ENCODE measurements at regions not wholly inside any gene's neighbourhood (a gene's known extent, or its start where the extent isn't known, plus 50 kb on each side); places are given as distances from the start of the nearest gene placed in this dataset.

DNA sequence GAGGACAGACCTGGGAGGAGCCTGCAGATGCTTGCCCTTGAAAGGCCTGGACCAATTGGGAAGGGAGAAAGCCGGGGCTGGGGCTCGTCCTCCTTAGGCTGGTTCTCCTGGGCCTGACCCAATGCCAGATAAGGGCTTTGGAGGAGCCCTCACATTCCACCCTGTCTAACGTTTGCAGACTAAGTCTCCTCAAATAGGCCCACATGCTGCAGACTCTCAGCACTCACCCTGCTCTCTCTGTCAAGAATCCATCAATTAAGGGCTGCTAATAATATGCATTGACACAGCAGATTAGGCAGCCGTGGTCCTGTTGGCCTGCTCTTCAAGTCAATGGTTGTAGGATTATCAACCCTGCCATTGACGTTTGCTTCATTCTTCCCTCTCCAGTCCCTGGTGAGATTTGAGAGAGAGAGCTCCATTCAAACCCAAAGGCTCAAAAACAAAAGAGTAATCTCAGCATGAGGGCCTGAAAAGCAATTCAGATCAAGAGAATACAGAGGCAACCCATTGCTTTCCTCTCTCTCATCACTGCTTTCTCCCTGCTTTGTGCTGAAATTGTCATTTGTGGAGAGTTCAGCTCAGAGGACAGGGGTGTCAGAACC, 167.6 kb downstream of the INSIG2 start:
- DNase-seq = no peak

DNA sequence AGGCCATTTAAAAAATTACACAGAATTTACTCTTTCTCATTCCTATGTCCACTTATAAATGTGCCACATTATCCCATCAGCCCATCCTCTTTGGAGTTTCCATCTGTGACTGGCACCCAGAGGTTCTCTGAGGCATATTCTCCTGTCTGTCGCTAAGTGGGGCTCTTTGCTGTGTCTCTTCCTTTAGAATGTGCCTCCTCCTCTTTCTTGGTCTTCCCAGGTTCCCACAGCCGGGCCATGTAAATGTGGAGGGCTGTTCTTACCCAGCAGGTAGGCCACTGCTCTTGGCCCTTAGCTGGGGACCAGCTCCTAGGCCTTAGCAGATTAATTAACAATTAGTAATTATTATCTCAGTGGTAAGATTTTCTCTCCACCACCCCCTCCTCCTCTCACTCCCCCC, 167.0 kb downstream of the INSIG2 start:
- no peak for DNase-seq

DNA sequence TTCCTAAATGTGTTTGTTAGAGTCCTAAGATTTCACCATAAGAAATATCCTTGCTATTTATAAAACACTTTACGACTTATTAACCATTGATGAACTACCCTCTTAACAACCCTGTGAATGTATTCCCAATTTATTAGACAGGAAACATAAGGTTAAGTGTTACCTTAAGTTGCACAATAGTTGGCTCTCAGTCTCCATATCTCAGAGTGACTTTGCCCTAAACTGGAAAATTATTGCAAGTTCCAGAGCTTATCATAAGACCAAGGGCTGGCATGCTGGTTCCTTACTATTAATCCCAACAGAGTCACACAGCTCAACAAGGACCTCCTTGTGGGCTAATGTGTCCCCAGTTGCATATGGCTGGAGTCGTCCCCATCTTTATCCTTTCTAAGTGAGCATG, 165.8 kb downstream of the INSIG2 start:
- DNase-seq = no peak

DNA sequence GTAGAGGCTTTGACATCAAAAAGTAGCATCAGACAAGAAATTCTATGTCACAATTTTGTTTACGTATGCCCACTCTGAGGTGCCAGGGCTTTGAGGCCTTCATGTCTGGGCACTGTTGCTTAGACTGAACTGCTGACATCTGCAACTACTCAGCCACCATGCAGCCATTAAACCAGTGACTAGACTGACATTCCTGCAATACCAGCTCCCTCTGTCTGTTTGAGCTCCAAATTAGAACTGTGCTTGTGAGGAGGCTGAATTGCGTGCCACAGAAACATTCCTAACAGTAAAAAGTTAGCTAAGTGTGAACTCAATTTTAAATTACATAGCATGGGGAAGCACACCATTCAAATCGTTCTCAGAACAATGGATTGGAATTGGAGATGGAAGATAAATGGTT, 163.2 kb downstream of the INSIG2 start:
- DNase-seq = no peak

DNA sequence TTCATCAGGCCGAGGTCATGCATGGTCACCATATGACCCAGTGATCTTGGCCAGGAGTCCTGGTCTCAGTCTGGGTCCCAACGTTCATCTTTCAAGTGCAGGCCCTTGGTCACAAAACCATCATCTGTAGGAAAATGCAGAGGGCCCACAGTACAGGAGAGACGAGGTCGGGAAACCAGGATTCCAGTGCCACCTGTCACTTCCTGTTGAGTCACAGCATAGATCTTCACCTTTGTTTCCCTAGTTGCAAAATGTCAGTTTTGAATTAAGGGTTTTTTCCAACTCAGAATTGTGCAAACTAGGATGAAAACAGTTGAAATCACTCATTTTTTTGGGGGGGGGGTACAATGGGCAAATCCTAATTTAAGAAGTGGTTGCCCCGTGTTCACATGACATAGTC, 162.2 kb downstream of the INSIG2 start:
- DNase-seq = no peak

DNA sequence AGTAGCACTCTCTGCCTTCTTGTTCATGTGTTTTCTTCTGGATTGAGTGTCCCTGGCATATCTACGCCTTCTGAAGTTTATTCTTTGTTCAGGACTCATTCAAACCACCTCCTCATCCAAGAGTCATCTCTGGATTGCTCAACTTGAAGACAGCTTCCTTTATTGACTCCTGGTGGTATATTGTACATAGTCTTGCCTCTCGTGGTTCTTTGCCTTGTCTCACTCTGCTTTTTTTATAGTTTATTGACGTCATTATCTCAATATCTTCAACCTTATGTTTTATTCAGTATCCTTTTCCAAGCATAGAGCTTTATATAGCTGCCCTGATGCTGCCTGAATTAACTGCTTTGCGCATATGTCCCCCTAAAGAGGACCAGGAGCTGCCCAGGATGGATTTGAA, 161.7 kb downstream of the INSIG2 start:
- DNase-seq = no peak

DNA sequence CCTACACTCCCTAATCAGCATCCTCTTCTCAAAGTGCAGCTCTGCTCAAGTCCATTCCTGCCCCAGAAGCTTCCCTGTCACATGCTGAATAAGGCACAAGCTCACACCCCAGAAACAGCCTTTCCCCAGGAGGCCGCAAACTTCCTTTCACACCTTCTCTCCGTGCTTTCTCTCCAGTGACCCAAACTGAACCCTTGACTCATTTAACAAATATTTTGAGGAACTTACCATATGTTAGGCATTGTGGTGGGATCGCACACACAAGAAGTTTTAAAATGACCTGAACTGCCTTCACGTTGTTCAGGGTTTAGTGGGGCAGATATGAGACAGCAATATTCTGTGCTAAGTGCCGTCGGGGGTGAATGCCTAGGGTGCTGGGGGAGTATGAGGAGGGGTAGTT, 161.3 kb downstream of the INSIG2 start:
- DNase-seq = no peak

DNA sequence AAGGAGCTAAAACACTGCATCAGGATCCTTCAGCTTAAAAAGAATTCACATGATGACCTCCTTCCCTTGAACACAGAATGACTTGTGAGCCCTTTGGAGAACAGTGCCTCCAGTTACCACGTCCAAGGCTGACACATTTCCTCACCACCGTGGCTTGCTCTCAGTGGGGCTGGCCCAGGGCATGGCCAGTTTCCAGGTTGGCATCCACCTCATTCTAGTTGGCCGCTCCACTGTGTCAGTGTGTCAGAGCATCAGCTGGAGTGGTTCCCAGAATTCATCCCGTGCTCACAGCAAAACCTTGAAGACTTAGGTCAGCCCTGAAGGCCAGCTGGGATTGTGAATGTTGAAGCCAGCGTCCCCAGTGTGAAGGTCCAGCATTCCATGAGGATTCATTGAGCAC, 158.5 kb downstream of the INSIG2 start:
- DNase-seq = no peak

DNA sequence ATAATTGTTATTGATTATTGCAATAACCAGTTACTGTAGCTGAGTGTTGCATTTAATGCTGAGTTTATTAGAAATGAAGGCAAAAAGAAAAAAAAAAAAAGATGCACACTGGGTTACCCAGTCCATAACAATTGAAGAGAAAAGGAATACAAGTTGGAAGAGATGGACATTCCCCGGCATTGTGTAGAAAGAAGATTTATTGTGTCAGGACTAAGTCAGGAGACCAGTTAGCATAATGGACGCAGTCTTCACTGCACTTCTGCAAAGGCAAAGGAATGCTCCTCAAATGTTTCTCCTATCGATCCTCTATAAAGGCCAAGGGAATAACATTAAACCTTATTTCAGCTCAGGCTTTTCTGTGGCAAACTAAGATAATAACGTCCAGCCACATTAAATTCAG, 157.8 kb downstream of the INSIG2 start:
- no peak for DNase-seq

DNA sequence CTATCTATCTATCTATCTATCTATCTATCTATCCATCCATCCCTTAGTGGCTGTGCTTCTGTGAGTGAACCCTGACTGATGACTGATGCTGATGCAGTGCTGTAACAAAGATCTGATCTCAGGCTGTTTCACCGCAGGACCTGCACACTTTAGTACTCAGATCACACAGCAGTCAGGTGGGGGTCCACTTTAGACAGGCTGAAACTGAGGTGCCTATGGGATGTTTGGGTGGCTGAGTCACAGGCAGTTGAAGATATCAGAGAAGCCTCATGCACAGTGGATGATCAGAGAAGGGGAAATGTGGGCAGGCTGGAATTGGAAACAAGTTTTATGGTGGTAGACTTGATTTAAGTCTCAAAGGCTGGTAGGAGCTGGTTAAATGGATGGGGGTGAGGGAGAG, 156.4 kb downstream of the INSIG2 start:
- no peak for DNase-seq

DNA sequence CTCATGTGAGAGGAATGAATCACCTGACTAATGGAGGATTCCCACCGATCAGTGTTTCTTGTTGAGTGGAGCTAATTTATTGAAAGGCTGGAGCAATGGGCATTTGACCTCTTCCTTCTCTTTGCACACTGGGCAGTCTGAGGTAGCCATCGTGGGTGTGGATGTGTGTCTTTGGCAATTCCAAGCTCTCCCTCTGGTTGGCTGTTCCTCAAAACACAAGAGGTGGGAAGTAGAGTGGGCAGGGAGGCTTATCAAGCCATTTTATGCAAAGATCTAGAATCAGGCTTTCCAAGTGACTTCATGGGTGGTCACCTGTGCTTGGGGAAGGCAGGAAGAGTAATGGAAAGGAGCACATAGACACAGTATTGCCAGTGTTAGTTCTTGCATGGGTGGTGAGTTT, 154.8 kb downstream of the INSIG2 start:
- DNase-seq = no peak

DNA sequence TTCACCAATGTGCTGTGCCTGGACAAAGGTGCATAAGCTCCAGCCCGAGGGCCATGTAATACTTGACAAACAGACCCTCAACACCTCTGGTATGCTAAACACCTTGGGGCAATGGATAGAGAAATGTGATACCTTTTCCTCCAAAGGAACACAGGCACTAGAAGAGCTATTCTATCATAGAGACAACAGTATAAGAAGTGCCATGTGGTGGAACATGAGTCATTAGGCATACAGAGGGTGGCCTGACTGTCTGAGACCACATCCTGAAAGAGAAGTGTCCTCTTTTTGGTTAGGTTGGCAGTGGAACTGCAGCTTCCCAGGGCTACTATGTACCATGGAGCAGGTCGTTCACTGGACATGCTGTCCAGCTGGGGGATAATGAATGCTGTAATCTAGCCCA, 153.9 kb downstream of the INSIG2 start:
- no peak for DNase-seq

DNA sequence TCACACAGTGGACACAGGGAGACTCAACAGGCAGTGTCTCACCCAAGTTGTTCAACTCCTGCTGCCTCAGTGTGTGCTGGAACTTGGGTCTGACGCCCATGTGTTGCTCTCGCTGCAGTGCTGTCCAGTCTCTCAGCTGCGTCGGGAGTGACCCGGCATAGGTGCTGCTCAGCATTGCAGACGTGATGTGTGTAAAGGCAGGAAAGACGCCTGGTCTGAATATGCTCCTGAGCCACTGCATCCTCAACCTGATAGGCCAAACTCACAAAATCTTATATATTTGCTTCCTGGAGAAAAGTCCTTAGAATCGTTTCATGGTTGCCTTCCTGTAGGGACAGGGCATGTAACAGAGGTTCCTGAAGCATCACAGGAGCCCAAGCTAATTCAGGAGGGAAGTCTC, 152.9 kb downstream of the INSIG2 start:
- DNase-seq = no peak

DNA sequence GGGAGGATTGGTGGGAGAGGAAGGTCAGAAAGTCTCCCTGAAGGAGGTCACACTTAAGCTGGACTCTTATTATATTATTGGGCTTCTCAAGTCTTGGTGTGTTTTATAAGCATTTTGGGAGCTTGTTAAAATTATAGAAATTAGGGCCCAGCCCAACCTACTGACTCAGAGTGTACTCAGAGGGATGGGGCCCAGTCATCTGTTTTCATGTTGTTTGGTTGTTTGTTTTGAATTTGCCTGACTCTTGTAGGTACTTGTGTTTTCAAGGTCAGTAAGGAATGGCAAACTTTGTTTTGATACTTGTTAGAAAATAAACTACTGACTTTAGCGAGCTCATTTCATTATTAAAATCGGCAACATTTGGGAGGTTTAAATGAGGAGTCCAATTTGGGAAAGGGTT, 152.0 kb downstream of the INSIG2 start:
- no peak for DNase-seq

DNA sequence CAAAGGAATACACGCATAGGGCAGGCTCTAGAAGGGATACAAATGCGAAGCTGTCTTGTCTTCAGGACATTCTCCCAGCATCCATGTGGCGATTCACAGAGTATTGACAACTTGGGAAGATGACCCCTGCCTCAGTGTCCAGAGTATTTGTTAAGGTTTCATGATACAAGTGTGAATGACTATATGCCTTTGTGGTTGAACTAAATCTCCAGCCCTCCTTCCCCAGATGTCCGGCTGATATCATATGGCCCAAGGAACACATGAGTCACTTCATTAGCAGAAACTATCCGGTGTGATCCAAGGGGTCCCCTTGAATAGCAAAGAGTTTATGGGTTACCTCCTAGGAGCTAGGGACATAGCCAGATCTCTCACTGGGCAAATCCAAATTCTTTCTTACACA, 151.0 kb downstream of the INSIG2 start:
- no peak for DNase-seq

DNA sequence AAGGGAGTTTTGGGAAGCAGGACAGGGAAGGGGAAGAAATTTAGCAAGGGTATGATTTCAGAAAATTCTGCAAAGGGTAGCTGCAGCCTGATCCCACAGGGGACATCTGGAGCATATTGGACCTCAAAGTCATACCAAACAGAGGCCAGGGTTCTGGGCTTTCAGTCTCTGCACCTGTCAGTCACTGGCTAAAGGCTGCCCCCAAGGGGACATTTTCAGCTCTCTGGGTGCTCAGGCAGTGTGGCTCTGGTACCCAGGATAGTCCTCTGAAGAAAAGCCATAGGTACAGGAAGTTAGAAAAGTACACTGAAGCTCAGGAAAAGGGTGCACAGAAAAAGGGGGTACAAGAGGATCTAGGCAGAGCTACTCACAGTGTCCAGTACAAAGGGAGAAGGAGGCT, 149.2 kb downstream of the INSIG2 start:
- DNase-seq = no peak

DNA sequence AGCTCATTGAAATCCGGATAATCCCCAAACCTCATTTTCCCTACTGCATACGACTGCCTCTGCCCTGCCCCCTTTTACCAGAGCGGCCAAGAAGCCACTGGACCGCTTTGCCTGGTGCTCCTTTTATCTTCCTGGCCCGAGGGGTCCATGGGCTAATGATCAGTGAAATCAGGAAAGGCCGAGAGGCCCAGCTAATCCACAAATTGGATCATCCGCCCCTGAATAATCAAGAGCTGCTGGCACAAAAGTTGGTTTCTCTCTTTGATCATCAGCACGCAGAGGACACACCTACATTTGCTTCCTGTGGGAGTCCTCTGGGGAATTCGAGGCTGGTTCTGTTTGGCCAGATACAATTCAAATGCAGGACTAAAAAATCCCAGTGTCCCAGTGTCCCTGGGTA, 144.5 kb downstream of the INSIG2 start:
- DNase-seq = no peak

DNA sequence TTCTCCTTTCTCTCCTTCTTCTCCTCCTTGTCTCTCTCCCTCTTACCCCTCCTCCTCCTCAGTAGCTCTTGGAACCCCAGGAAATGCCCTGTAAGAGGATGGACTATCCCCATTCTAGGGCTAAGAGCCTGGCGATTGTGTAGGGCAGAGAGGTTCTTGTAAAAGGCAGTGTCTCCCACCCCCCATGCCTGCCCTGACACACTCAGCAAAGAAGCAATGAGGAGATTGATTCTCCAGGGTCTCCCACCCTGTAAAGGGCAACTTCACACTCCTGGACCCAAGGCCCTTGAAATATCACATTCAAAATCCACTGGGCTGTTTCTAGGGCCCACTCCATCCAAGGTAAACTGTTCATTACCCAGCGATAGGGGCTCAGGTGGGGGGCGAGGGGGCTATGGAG, 144.1 kb downstream of the INSIG2 start:
- DNase-seq = no peak

DNA sequence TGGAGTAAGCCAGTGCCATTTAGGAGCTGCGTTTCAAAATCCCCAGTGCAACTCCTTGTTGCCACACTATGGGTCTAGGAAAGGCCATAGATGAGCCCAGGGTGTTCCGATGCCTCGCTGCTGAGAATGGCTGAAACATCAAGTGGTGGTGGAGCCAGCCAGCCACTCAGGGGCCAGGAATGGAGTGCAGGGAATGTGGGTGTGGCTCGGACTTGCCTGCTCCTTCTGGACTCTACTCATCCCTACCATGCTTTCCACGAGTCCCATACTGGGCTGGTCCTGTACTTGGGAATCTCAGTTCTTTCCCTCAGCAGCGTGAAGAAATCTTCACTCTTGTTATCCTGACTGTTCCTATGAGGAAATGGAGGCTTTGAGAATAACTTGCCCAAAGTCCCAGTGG, 143.5 kb downstream of the INSIG2 start:
- no peak for DNase-seq

DNA sequence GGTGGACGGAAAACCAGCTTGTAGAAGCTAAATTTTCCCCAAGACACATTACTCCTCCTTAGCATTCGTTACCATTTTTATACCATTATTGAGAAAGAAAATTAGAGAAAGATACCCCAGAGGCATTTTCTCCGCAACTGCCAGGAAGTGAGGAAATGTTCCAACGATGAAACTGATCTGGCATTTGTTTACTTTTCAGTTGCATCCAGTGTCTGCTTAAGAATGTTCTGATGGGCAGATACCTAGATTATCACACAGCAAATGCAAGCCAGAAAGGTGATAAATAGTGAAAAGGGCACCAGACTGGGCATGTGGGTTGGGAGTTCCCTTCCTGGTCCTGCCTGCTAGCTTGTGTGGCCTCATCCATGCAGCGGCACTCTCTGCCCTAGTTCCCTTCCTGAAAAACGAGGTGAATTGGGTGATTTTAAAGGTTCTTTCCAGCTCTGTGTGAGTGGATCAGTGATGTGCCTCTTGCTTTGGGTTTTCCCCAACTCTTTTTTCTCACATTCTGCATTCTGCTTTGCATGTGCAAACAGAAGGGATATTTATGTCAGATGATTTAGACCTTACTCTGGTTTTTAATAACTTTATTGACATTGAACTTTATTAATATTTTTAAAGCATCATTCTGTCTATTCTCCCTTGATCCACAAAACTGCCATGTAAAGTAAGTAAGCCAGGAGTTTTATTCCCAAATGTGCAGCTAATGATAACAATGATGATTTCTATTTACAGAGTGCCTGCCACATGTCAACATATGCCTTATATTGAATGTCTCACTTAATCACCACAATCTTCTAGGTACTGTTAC, 139.6 kb downstream of the INSIG2 start:
- DNase-seq = no peak

DNA sequence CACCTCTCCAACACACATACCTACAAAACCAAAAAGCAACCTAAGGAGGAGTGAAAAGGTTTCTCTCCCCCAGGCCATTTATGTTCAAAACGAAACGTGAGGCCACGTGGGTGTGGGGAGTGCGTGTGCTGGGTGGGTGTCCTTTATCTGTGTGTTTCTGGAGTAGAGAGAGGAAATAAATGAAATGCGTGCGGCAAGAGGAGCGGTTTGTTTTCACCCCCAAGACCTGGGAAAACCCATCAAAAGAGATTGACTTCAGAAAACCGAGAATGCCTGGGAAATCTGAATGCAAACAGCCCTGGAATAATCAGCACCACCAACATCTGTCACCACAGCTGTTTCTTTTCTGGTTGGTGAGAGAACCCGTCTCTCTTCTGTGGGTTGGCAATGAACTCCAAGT, 137.4 kb downstream of the INSIG2 start:
- DNase-seq = no peak

DNA sequence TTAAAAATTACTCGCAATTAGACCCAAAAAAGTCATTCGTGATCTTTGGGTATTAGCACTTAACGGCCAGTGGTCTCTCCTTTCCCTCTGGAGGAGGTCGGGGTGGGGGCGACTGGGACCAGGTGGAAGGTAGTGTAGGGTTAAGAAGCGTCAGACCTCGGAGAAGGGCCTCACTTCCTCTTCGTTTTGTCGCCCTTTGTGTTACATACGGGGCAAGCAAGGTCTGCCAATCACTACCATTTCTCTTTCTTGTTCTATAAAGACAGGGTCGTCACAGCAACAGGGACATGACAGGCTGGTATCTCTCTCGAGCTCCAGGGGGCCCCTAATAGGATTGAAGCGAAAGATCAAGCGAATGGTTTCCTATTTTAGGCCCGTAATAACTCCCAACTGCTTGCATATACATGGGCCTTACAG, 136.6 kb downstream of the INSIG2 start:
- DNase-seq = peak; percentile 5

DNA sequence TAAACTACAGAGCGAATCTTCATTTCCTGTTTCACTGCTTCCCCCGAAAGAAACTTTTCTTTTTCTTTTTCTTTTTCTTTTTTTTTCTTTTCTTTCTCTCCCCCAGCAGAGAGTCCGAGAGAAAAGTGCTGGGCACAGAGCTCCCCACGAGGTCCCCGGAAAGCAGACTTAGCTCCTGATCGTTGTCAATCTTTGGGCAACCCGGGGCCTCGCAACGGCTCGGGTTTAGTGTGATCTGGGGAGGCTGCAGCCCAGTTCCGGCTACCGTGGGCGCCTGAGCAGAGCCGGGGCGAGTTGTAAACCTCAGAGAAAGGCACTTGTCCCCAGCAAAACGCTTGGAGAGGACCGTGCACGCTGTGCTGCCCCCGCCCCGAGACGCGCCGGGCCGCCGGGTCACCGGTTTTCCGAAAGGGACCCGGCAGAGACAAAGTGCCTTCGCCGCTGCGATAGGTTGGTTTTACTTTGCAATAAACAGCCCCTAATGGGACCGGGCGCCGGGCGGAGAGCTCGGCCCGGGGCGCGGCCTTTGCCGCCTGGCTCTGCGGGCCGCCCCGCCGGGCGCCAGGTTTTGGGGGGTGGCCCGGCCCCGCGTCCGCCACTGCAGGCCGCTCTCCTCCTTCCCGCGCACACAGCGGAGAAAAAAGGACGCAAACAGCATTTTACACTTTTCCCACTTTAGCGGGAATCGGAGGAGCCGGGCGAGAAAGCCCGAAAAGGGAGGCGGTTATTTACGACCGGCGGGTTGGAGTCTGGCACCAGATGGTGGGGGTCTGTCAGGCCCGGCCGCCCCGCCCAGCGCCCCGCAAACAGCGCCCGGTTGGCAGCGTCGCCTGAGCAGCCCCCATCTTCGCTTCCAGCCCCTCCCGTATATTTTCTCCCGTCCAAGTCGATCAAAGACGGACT, 136.0 kb downstream of the INSIG2 start:
- peak; percentile 50 for DNase-seq

DNA sequence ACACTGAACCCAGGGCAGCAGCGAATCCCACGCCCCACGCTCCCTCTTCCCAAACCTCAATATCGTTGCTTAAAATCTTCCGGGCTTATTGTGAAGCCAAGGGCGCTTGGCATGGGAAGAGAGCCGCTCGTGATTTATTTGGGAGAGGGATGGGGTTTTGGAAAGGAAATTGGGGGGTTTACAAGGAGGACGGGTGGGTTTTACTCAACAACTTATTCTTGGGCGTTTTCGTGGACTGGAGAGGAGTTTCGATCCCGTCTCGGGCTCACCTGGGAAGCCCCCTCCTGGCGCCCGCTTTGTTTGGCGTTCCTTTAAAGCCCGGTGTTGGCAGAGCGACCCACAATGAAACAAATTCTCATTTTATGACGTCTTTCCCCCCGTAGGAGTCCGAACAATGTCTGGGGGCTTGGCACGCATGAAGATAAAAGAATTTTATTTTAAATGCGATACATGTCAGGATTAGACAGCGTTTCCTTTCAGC, 135.3 kb downstream of the INSIG2 start:
- peak; percentile 8 for DNase-seq

Measured in CD4-positive, alpha-beta T cell treated with Interleukin-17A for 4 hours (primary cell).